SH-SY5Y (cell line): ENCODE measurements at regions not wholly inside any gene's neighbourhood (a gene's known extent, or its start where the extent isn't known, plus 50 kb on each side); places are given as distances from the start of the nearest gene placed in this dataset.

Experiments
- GATA2 ChIP-seq: IDR thresholded peaks from 2 replicates; pipeline ENCODE4 v1.6.1; 2011; ENCODE audit warnings: mild to moderate bottlenecking, low read depth, low read length
- GATA3 ChIP-seq: IDR thresholded peaks from 2 replicates; pipeline ENCODE4 v1.6.1; 2011; ENCODE audit warnings: low read depth, mild to moderate bottlenecking, low read length, moderate library complexity

- TF ChIP-seq GATA2, result no peak
- TF ChIP-seq GATA3, result no peak
These were observed 1006.2 kb upstream of the FLRT2 start for GRCh38 chr14:84523746-84524145.

GRCh38 chr14:84527706-84528105 lies 1002.2 kb upstream of the FLRT2 start:
- TF ChIP-seq GATA2 (no peak), GATA3 (no peak)

DNA sequence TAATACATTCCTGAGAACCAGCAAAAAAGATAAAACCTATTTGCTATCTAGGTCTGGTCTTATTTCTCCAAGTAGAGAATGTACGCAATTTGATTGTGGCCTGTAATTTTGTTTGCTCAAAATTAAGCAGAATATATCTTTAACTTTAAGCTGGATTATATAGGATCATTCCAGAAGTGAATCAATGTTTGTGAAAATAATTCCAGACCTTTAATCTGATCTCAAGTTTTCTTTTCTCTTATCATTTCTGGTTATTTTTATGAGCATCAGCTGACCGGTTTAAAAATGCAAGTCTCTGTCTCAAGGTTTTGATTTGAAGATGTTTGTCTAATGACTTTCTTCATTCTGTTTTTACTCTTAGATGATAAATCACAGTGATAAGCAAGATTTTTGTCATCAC lies 997.9 kb upstream of the FLRT2 start:
- TF ChIP-seq GATA3 (no peak), GATA2 (no peak)

- no peak for TF ChIP-seq GATA3
- TF ChIP-seq GATA2, result no peak
These were observed 996.7 kb upstream of the FLRT2 start for GRCh38 chr14:84533181-84533725.

DNA sequence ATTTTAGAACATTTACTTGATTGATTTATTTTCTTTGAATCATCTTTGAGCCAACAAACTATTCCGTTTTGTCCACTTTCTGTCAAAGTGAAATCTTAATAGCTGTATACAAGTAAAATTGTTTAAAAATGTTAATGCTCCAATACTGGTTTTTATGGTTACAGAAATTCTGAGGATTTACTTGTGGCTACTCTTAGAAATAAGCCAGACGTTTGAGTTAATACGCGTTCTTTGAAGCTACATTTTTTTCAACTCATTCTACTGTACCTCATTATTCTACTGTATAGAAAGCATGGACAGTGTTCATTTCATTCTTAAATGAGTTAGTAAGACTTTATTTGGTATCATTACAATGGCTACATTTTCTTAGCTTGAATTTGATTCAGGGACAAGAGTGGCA lies 996.2 kb upstream of the FLRT2 start:
- no peak for TF ChIP-seq GATA2
- TF ChIP-seq GATA3, result no peak

DNA sequence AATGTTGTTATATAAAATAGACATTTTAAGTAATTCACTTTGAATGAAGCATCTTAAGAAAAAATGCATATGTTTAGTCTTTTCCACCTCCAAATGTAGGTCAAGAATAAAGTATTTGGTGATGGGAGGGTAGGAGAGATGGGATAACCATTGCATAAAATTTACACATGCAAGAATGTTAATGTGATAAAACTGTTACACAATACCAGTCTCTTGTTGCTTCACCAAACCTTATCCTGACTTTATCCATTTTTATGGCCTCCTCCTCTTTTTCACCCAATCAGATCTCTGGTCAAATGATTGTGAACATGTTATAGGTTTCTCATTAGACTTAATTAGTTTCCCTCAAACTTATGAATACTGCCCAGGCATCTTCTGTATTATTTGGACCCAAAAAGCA lies 994.5 kb upstream of the FLRT2 start:
- TF ChIP-seq GATA2 (no peak), GATA3 (no peak)

DNA sequence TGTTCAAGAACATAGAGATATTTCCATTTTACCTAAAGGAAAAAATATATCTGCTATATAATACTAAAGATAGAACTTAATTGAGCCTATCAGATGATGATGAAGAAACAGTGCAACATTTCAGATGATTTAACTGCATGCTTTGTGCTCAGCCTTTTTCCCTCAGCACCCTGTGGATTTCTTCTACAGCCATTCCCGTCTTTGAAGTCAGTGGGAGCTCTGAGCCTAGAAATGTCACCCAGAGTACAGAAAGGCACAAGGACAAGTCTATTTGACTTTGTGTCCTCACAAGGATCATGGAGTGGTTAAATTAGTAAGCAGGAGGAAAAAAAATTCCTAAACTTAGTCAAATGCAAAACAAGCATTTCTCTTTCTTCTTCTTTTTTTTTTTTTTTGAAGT lies 994.0 kb upstream of the FLRT2 start:
- no peak for TF ChIP-seq GATA3

- TF ChIP-seq GATA3 (no peak), GATA2 (no peak)
These were observed 988.9 kb upstream of the FLRT2 start for GRCh38 chr14:84541018-84541417.

- no peak for TF ChIP-seq GATA3
These were observed 986.1 kb upstream of the FLRT2 start for GRCh38 chr14:84543859-84544258.

- TF ChIP-seq GATA2, result no peak
- no peak for TF ChIP-seq GATA3
These were observed 985.3 kb upstream of the FLRT2 start for GRCh38 chr14:84544486-84545131.

DNA sequence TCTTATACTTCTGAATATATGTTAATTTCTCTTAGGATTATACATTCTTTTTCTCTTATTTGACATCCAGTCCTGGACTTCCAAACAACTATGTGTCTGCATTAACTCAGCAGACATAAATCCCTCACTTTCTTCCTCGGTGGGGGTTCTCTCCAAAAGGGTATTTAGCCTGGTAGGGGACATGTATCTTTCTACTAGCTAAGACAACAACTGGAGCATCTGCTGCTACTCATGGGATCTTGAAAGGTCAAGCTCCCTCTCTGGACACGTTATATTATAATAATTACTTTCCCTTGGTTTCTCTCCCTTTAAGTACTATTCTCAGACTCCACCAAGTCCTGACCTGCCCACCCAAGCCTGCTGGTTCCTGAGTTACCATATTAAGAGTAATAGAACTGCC lies 983.7 kb upstream of the FLRT2 start:
- no peak for TF ChIP-seq GATA2
- no peak for TF ChIP-seq GATA3

DNA sequence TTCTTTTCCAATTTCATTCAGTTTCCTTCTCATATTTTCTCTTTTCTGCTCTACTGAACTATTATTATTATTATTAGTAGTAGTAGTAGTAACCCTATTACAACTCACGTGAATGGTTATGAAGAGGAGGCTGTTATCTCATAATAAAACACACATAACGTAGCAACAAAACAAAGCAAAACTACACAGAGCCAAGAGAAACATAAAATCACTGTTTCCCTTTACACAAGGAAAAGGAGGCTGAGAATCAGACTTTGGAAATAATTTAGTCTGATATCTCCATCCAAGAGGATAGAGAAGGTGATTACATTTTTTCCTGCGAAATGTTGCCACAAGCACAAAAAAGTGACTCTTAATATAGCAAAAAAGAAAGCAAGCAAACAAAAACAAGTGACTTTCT lies 975.8 kb upstream of the FLRT2 start:
- TF ChIP-seq GATA2, result no peak
- TF ChIP-seq GATA3, result no peak

- TF ChIP-seq GATA3, result no peak
- no peak for TF ChIP-seq GATA2
These were observed 974.5 kb upstream of the FLRT2 start for GRCh38 chr14:84555493-84555892.

- no peak for TF ChIP-seq GATA3
- no peak for TF ChIP-seq GATA2
These were observed 963.8 kb upstream of the FLRT2 start for GRCh38 chr14:84566109-84566508.

GRCh38 chr14:84575681-84576080 lies 954.3 kb upstream of the FLRT2 start:
- TF ChIP-seq GATA2 (no peak), GATA3 (no peak)

GRCh38 chr14:84579292-84579691 lies 950.7 kb upstream of the FLRT2 start:
- no peak for TF ChIP-seq GATA2
- TF ChIP-seq GATA3, result no peak
